SK-N-SH (cell line): ENCODE measurements at regions not wholly inside any gene's neighbourhood (a gene's known extent, or its start where the extent isn't known, plus 50 kb on each side); places are given as distances from the start of the nearest gene placed in this dataset.

Source experiments
- CTCF ChIA-PET: fragments of 300-600, 350-600 bp; formaldehyde crosslinking; extraction: SDS; loops from one replicate; lab custom pipeline; 2021; lab: Yijun Ruan, JAX
- POLR2A ChIA-PET: fragments of 350-600 bp; sonication (Branson Sonifier 250); formaldehyde crosslinking; extraction: SDS; loops from one replicate; lab custom pipeline; 2020; ENCODE audit warnings: antibody characterized with exemption, inconsistent platforms; lab: Yijun Ruan, JAX
- DNase-seq: peaks from one replicate; pipeline ENCODE4 v3.0.0; 2012
- H2AFZ ChIP-seq: fragments of 200-600 bp; sonication (generic); 2 replicates; pipeline ENCODE4 v1.8.1; 2016; ENCODE audit warnings: antibody characterized with exemption, mild to moderate bottlenecking, low read depth
- H3F3A ChIP-seq: fragments of 200-600 bp; sonication (generic); replicated peaks from 2 replicates; pipeline ENCODE3; 2016; ENCODE audit warnings: antibody characterized with exemption, mild to moderate bottlenecking; ENCODE audit not compliant: insufficient read depth
- H3K27ac ChIP-seq, 2 experiments: fragments of 200-500 bp in 1 of 2; fragments of 200-600 bp in 1 of 2; sonication (Bioruptor generic) in 1 of 2; sonication (generic), shearing (Covaris generic) in 1 of 2; 2 replicates each; pipeline versions ENCODE4 v1.5.1 to v1.6.1; 2014 to 2016; ENCODE audit warnings: low read depth in 2 of 2, inconsistent platforms in 1 of 2, low read length in 1 of 2, mild to moderate bottlenecking in 1 of 2, mixed read lengths in 1 of 2
- H3K27me3 ChIP-seq: fragments of 200-600 bp; sonication (generic), shearing (Covaris generic); 2 replicates; pipeline ENCODE4 v1.6.1; 2016; ENCODE audit warnings: mixed run types; ENCODE audit not compliant: insufficient read depth
- H3K36me3 ChIP-seq, 2 experiments: fragments of 200-500 bp in 1 of 2; fragments of 200-600 bp in 1 of 2; sonication (Bioruptor generic) in 1 of 2; sonication (generic) in 1 of 2; replicated peaks in 1 of 2; 2 replicates each; pipeline versions ENCODE3 to v1.5.1; 2014 to 2016; ENCODE audit warnings: low read length in 1 of 2, mild to moderate bottlenecking in 1 of 2; ENCODE audit not compliant: insufficient read depth in 2 of 2, control insufficient read depth in 1 of 2
- H3K4me1 ChIP-seq, 2 experiments: fragments of 200-500 bp in 1 of 2; fragments of 200-600 bp in 1 of 2; sonication (Bioruptor generic) in 1 of 2; sonication (generic), shearing (Covaris generic) in 1 of 2; 2 replicates each; pipeline versions ENCODE4 v1.5.1 to v1.6.1; 2014 to 2016; ENCODE audit warnings: low read depth in 1 of 2, low read length in 1 of 2, mixed run types in 1 of 2; ENCODE audit not compliant: insufficient read depth in 2 of 2, control insufficient read depth in 1 of 2
- H3K4me2 ChIP-seq: fragments of 200-600 bp; sonication (generic), shearing (Covaris generic); 2 replicates; pipeline ENCODE4 v1.6.1; 2017; ENCODE audit warnings: mixed run types
- H3K4me3 ChIP-seq, 2 experiments: fragments of 200-500 bp in 1 of 2; fragments of 200-600 bp in 1 of 2; sonication (Bioruptor generic) in 1 of 2; sonication (generic), shearing (Covaris generic) in 1 of 2; 2 replicates each; pipeline versions ENCODE4 v1.5.1 to v1.8.1; 2014 to 2016; ENCODE audit warnings: low read depth in 2 of 2, inconsistent platforms in 1 of 2, low read length in 1 of 2, mild to moderate bottlenecking in 1 of 2, mixed read lengths in 1 of 2, moderate library complexity in 1 of 2
- H3K79me2 ChIP-seq: fragments of 200-600 bp; sonication (generic); 2 replicates; pipeline ENCODE4 v1.8.1; 2017; ENCODE audit warnings: mild to moderate bottlenecking; ENCODE audit not compliant: insufficient read depth
- H3K9ac ChIP-seq: fragments of 200-600 bp; sonication (generic); 2 replicates; pipeline ENCODE4 v1.6.1; 2017; ENCODE audit warnings: mixed run types
- H3K9me2 ChIP-seq: fragments of 200-600 bp; sonication (generic); 2 replicates; pipeline ENCODE4 v1.6.1; 2017; ENCODE audit warnings: mixed run types
- H3K9me3 ChIP-seq: fragments of 200-600 bp; sonication (generic); 2 replicates; pipeline ENCODE4 v1.6.1; 2017; ENCODE audit warnings: mixed run types, mild to moderate bottlenecking, moderate library complexity
- H4K20me1 ChIP-seq: fragments of 200-600 bp; sonication (generic); 2 replicates; pipeline ENCODE4 v1.6.1; 2017; ENCODE audit warnings: mild to moderate bottlenecking, mixed run types; ENCODE audit not compliant: insufficient read depth
- CTCF ChIP-seq: fragments of 200-600 bp; sonication (generic); IDR thresholded peaks from 2 replicates; pipeline ENCODE4 v1.6.1; 2017; ENCODE audit warnings: antibody characterized with exemption, mild to moderate bottlenecking, moderate library complexity
- ELF1 ChIP-seq: IDR thresholded peaks from 2 replicates; pipeline ENCODE4 v1.4.0; 2012
- EP300 ChIP-seq, 2 experiments: IDR thresholded peaks; 2 replicates each; pipeline versions ENCODE4 v1.4.0 to v1.6.1; 2012; ENCODE audit warnings: borderline replicate concordance in 1 of 2, low read depth in 1 of 2, low read length in 1 of 2
- FOSL2 ChIP-seq: IDR thresholded peaks from 2 replicates; pipeline ENCODE4 v1.4.0; 2012; ENCODE audit warnings: low read depth, mild to moderate bottlenecking, moderate library complexity, borderline replicate concordance
- FOXJ3 ChIP-seq: sonication (generic); formaldehyde crosslinking; IDR thresholded peaks from 2 replicates; pipeline ENCODE4 v1.5.1; 2020; ENCODE audit warnings: mild to moderate bottlenecking, missing genetic modification reagents
- GABPA ChIP-seq: IDR thresholded peaks from 2 replicates; pipeline ENCODE4 v1.4.0; 2012; ENCODE audit warnings: low read depth, mild to moderate bottlenecking
- NFIC ChIP-seq: IDR thresholded peaks from 2 replicates; pipeline ENCODE4 v1.4.0; 2012; ENCODE audit warnings: borderline replicate concordance
- NRF1 ChIP-seq: IDR thresholded peaks from 2 replicates; pipeline ENCODE4 v1.6.1; 2012; ENCODE audit warnings: low read depth, mild to moderate bottlenecking, low read length
- PBX3 ChIP-seq: IDR thresholded peaks from 2 replicates; pipeline ENCODE4; 2012
- RCOR1 ChIP-seq: fragments of 150-350 bp; IDR thresholded peaks from 2 replicates; pipeline ENCODE4 v1.6.1; 2017; ENCODE audit warnings: antibody characterized with exemption, low read length
- RFX5 ChIP-seq: IDR thresholded peaks from 2 replicates; pipeline ENCODE4 v1.6.1; 2012; ENCODE audit warnings: mild to moderate bottlenecking, improper control_type of control experiment, low read length
- SIN3A ChIP-seq: IDR thresholded peaks from 2 replicates; pipeline ENCODE4 v1.6.1; 2012; ENCODE audit warnings: low read depth, mild to moderate bottlenecking, low read length, moderate library complexity, borderline replicate concordance
- USF2 ChIP-seq: fragments of 150-350 bp; IDR thresholded peaks from 2 replicates; pipeline ENCODE4 v1.6.1; 2017; ENCODE audit warnings: antibody characterized with exemption, low read length, low read depth, borderline replicate concordance
- WGBS: methylation state at CpG from one replicate; pipeline ENCODE4 v1.1.6; 2017; ENCODE audit warnings: low lambda C conversion rate; 5-methylcytosine and 5-hydroxymethylcytosine counted together
- TF ChIP-seq, protein P1 (sequence below): IDR thresholded peaks from 2 replicates; pipeline ENCODE4 v1.4.0; 2012; ENCODE audit warnings: low read depth, borderline replicate concordance
- TF ChIP-seq, protein P2 (sequence below): IDR thresholded peaks from 2 replicates; pipeline ENCODE4 v1.4.0; 2012; ENCODE audit warnings: low read depth, borderline replicate concordance

- no peaks in the 10 kb centered on the region for H3K4me1 ChIP-seq
- CTCF ChIA-PET = no interaction called here
- no peak overlapping the region for H2AFZ ChIP-seq
- 22% methylated on average over 3 of the region's 3 CpGs for WGBS
- H3K27ac ChIP-seq = no peak overlapping the region
- H3K27me3 ChIP-seq = no peaks in the 10 kb centered on the region
- no peak for TF ChIP-seq RCOR1
- TF ChIP-seq CTCF = no peak
- no peak for TF ChIP-seq PBX3
- H3F3A ChIP-seq = no peaks in the 10 kb centered on the region
- H3K9ac ChIP-seq = no peak overlapping the region
- no peaks in the 10 kb centered on the region for H4K20me1 ChIP-seq
- H3K79me2 ChIP-seq = no peaks in the 10 kb centered on the region
- no peak for DNase-seq
- POLR2A ChIA-PET = no interaction called here
- no peak overlapping the region for H3K4me2 ChIP-seq
- no peaks in the 10 kb centered on the region for H3K9me3 ChIP-seq
- no peak overlapping the region for H3K4me3 ChIP-seq
- no peaks in the 10 kb centered on the region for H3K9me2 ChIP-seq
- H3K36me3 ChIP-seq = no peaks in the 10 kb centered on the region
These were observed 524.4 kb downstream of the BCL11A start for GRCh38 chr2:60028849-60029565.

DNA sequence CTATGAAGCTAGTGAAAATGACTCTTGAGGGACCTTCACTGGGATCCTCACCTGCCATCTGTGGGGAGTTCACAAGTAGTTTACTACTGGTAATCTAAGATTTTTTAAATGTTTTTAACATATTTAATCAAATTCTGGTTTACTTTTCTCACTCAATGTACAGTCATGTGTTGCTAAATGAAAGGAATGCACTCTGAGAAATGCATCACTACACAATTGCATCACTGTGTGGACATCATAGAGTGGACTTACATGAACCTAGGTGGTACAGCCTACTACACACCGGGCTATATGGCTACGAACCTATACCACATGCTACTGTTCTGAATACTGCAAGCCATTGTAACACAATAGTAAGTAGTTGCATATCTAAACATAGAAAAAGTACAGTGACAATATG is 528.0 kb downstream of the BCL11A start:
- POLR2A ChIA-PET = no interaction called here
- no peak overlapping the region for H3K9ac ChIP-seq
- no peaks in the 10 kb centered on the region for H3K27me3 ChIP-seq
- TF ChIP-seq, protein P1, sequence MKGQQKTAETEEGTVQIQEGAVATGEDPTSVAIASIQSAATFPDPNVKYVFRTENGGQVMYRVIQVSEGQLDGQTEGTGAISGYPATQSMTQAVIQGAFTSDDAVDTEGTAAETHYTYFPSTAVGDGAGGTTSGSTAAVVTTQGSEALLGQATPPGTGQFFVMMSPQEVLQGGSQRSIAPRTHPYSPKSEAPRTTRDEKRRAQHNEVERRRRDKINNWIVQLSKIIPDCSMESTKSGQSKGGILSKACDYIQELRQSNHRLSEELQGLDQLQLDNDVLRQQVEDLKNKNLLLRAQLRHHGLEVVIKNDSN = no peak
- TF ChIP-seq NFIC (no peak), FOXJ3 (no peak), SIN3A (no peak), GABPA (no peak), PBX3 (no peak), RFX5 (no peak), FOSL2 (no peak), NRF1 (no peak), ELF1 (no peak), EP300 (IDR thresholded peaks at IDR 0.05; ENCODE audit: borderline replicate concordance in 1 of 2, low read depth in 1 of 2, low read length in 1 of 2) (no peak), USF2 (no peak)
- TF ChIP-seq, protein P2, sequence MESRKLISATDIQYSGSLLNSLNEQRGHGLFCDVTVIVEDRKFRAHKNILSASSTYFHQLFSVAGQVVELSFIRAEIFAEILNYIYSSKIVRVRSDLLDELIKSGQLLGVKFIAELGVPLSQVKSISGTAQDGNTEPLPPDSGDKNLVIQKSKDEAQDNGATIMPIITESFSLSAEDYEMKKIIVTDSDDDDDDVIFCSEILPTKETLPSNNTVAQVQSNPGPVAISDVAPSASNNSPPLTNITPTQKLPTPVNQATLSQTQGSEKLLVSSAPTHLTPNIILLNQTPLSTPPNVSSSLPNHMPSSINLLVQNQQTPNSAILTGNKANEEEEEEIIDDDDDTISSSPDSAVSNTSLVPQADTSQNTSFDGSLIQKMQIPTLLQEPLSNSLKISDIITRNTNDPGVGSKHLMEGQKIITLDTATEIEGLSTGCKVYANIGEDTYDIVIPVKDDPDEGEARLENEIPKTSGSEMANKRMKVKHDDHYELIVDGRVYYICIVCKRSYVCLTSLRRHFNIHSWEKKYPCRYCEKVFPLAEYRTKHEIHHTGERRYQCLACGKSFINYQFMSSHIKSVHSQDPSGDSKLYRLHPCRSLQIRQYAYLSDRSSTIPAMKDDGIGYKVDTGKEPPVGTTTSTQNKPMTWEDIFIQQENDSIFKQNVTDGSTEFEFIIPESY = no peak
- TF ChIP-seq, all 33 proteins: peak for 0
- no peaks in the 10 kb centered on the region for H3K79me2 ChIP-seq
- H3K9me2 ChIP-seq = no peaks in the 10 kb centered on the region
- H3K9me3 ChIP-seq = no peaks in the 10 kb centered on the region
- 22% methylated on average over 2 of the region's 2 CpGs for WGBS
- no peak for DNase-seq
- no peaks in the 10 kb centered on the region for H4K20me1 ChIP-seq
- H3F3A ChIP-seq = no peaks in the 10 kb centered on the region
- no peaks in the 10 kb centered on the region for H3K36me3 ChIP-seq
- CTCF ChIA-PET = no interaction called here
- H3K27ac ChIP-seq = no peak overlapping the region
- H3K4me3 ChIP-seq = no peak overlapping the region
- no peaks in the 10 kb centered on the region for H3K4me1 ChIP-seq
- no peak overlapping the region for H3K4me2 ChIP-seq
- no peak overlapping the region for H2AFZ ChIP-seq
